GM12872 (cell line): ENCODE measurements at regions not wholly inside any gene's neighbourhood (a gene's known extent, or its start where the extent isn't known, plus 50 kb on each side); places are given as distances from the start of the nearest gene placed in this dataset.

Experiments used
- TF ChIP-seq, protein P1 (sequence below): IDR thresholded peaks from 3 replicates; pipeline ENCODE4 v1.5.1; 2011; ENCODE audit warnings: low read depth, mild to moderate bottlenecking, low read length, moderate library complexity; ENCODE audit not compliant: insufficient read depth

DNA sequence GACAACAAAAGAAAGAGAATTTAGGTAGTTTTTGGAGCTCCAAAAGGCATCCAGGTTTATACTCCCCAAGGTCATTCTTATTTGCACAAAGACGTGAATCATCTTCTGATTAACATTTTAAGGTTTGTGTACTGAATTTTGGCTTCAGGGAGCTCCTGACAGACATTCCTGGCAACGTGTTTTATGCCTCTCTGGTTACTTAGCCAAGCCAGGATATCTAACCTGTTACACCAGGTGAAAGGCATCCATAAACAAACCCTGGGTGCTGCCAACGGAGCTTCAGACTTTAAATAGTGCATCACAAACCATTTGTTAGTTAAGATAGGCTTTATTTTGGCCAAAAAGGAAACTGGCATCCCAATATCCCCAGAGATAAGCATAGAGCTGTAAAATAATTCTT lies 997.3 kb downstream of the ARAP2 start:
- TF ChIP-seq, protein P1, sequence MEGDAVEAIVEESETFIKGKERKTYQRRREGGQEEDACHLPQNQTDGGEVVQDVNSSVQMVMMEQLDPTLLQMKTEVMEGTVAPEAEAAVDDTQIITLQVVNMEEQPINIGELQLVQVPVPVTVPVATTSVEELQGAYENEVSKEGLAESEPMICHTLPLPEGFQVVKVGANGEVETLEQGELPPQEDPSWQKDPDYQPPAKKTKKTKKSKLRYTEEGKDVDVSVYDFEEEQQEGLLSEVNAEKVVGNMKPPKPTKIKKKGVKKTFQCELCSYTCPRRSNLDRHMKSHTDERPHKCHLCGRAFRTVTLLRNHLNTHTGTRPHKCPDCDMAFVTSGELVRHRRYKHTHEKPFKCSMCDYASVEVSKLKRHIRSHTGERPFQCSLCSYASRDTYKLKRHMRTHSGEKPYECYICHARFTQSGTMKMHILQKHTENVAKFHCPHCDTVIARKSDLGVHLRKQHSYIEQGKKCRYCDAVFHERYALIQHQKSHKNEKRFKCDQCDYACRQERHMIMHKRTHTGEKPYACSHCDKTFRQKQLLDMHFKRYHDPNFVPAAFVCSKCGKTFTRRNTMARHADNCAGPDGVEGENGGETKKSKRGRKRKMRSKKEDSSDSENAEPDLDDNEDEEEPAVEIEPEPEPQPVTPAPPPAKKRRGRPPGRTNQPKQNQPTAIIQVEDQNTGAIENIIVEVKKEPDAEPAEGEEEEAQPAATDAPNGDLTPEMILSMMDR: no peak

DNA sequence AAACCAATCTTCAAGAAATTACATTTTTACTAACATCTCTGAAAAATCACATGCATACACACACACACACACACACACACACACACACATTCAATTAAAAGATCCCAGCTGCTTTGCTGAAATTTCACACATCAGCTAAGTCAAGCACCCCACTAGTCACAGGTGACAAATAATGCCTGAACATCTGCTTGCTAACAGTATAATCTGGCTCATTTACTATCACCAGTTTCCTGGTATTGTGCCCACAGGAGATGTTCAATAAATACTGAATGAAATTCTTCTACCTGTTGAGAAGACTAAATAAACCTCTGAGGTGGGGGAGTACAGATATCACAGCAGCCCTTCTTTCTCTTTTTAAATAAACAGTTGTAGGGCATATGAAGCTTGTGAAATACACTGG lies 994.0 kb downstream of the ARAP2 start:
- TF ChIP-seq, protein P1: no peak

- TF ChIP-seq, protein P1: no peak
These were observed 993.6 kb downstream of the ARAP2 start for GRCh38 chr4:35250761-35251160.

DNA sequence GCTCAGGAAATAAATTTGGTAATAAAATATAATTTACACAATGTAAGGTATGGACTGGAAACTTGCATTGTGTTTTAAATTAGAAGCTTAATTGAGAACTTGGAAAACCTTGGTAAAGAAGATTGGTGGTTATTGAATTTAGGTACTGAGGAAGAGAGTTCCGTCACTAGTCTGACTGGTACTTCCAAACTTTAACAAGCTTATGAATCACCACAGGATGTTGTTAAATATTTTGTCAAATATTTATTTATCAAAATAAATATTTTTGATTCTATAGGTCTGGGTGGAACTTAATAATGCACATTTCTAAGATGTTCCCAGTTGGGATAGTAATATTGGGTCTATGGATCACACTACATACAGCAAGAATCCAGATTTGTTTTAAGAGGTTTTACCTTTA lies 992.2 kb downstream of the ARAP2 start:
- TF ChIP-seq, protein P1: no peak

- TF ChIP-seq, protein P1: no peak
These were observed 991.4 kb downstream of the ARAP2 start for GRCh38 chr4:35252866-35253265.

- TF ChIP-seq, protein P1: no peak
These were observed 991.0 kb downstream of the ARAP2 start for GRCh38 chr4:35253331-35253730.

- TF ChIP-seq, protein P1: no peak
These were observed 957.9 kb downstream of the ARAP2 start for GRCh38 chr4:35286434-35286833.
